Osteocyte (in vitro differentiated cells): ENCODE measurements at regions not wholly inside any gene's neighbourhood (a gene's known extent, or its start where the extent isn't known, plus 50 kb on each side); places are given as distances from the start of the nearest gene placed in this dataset.
A peak's percentile ranks its signal among the peaks of the same experiment; 100 is the strongest.

Experiments used
- DNase-seq: peaks from one replicate; pipeline ENCODE4 v3.0.0; 2021; ENCODE audit warnings: mixed read lengths; ENCODE audit not compliant: unreplicated experiment; ENCODE audit errors: extremely low spot score
- H3K27ac Mint-ChIP-seq: one replicate; pipeline ENCODE4 v1.8.0; 2021; ENCODE audit warnings: mild to moderate bottlenecking, mixed read lengths; ENCODE audit not compliant: unreplicated experiment
- H3K27me3 Mint-ChIP-seq: one replicate; pipeline ENCODE4 v1.8.0; 2021; ENCODE audit warnings: mixed read lengths; ENCODE audit not compliant: unreplicated experiment
- H3K36me3 Mint-ChIP-seq: one replicate; pipeline ENCODE4 v1.8.0; 2021; ENCODE audit warnings: mixed read lengths; ENCODE audit not compliant: unreplicated experiment
- H3K4me1 Mint-ChIP-seq: one replicate; pipeline ENCODE4 v1.8.0; 2021; ENCODE audit warnings: mixed read lengths; ENCODE audit not compliant: unreplicated experiment
- H3K4me3 Mint-ChIP-seq: one replicate; pipeline ENCODE4 v1.8.0; 2021; ENCODE audit warnings: mild to moderate bottlenecking, moderate library complexity, mixed read lengths; ENCODE audit not compliant: unreplicated experiment
- H3K9me3 Mint-ChIP-seq: one replicate; pipeline ENCODE4 v1.8.0; 2021; ENCODE audit warnings: mixed read lengths; ENCODE audit not compliant: unreplicated experiment
- TF ChIP-seq, protein P1 (sequence below): fragments of 200-600 bp; sonication (generic); IDR thresholded peaks from 2 replicates; pipeline ENCODE4 v1.5.0; 2021; ENCODE audit warnings: antibody characterized with exemption, mild to moderate bottlenecking, moderate library complexity

DNA sequence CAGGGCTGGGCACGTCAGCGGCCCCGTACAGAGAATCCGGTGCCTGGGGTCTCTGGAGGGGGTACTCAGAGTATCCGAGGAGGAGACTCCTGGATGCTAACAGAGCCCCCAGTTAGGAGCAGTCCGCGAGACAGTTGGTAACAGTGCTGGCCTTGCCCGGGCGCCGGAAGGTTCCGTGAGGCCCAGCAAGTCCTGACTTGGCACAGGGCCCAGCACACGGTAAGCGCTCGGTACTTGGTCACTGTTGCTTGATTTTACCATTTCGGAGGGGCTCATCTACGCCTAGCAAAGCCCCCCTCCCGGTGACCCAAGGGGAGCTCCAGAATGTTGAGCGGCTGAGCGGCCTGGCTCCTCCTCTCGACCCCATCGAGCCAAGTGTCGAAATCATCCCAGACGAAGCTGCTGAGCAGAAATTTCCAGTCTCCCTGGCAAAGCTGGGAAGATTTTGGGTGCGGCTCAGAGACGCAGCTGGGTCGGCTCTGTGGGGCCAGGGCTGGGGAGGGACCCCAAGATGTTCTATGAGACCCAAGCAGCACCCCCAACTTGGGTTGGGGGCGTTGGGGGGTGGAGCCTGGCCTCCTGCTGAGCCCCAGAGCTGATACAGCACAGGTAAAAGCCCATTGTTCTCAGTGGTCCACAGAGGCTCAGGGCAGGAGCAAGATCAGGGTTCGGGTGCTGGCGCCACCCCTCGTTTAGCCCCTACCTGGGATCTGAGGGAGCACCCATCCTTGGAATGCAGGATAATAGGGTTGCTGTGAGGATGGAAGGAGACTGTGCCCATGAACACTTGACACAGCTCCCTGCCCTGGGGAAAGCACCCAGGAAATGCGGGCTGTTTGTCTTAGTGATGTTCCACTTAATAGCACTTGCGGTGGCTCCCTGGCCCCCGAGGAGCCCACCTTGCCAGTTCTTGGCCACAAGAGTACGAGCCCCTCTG lies 137.2 kb downstream of the C9orf50 start:
- DNase-seq: peak; percentile 92
- TF ChIP-seq, protein P1, sequence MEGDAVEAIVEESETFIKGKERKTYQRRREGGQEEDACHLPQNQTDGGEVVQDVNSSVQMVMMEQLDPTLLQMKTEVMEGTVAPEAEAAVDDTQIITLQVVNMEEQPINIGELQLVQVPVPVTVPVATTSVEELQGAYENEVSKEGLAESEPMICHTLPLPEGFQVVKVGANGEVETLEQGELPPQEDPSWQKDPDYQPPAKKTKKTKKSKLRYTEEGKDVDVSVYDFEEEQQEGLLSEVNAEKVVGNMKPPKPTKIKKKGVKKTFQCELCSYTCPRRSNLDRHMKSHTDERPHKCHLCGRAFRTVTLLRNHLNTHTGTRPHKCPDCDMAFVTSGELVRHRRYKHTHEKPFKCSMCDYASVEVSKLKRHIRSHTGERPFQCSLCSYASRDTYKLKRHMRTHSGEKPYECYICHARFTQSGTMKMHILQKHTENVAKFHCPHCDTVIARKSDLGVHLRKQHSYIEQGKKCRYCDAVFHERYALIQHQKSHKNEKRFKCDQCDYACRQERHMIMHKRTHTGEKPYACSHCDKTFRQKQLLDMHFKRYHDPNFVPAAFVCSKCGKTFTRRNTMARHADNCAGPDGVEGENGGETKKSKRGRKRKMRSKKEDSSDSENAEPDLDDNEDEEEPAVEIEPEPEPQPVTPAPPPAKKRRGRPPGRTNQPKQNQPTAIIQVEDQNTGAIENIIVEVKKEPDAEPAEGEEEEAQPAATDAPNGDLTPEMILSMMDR: no peak
- Mint-ChIP-seq H3K9me3 (no peaks in the 10 kb centered on the region), H3K4me1 (peaks cover 89% of the 10 kb centered on the region), H3K36me3 (no peaks in the 10 kb centered on the region), H3K4me3 (peak overlapping the region; percentile 57), H3K27ac (peak overlapping the region; percentile 97), H3K27me3 (no peaks in the 10 kb centered on the region)

DNA sequence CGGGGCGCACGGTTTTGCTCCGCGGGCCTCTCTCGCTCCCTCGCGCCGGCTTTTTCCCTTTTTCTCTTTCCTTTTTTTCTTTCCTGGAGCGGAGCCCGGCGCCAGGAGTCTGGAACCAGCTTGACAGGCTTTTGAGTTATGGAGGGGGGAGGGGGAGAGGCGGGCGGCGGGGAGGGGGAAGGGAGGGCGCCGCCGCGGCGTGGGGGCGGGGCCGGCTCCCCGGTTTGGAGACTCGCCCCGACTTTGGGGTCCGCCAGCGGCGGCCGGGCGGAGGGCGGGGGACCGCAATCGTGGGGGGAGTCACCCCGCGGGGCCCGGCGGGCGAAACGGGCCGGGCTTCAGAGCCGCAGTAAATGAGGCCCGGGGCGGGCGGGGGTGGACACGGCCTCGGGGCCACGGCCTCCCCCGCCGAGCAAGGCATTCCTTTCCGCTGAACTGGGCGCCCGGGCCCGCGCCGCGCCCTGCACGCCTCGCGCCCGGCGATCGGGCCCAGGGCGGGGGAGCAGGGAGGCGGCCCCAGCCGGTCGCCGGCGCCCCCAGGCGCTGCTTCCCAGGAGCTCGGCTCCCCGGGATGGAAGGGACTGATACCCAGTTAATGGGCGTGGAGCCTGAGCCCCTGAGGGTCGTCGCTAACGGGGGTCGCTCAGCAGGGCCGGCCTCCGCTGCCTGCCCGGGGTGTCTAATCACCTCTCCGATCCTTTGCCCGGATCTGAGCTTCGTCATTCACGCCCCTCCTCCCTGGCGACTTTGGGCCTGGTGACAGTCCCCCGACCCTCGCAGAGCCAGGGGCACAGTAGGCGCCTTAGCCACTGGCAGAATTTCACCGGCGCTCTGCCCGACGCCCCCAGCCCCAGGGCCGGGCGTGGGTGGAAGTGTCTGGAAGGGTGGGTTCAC lies 138.1 kb downstream of the C9orf50 start:
- no peaks in the 10 kb centered on the region for H3K36me3 Mint-ChIP-seq
- no peaks in the 10 kb centered on the region for H3K9me3 Mint-ChIP-seq
- H3K4me1 Mint-ChIP-seq: peaks cover 87% of the 10 kb centered on the region
- peak overlapping the region; percentile 97 for H3K27ac Mint-ChIP-seq
- H3K4me3 Mint-ChIP-seq: peak overlapping the region; percentile 57
- peak; percentile 93 for DNase-seq
- TF ChIP-seq, protein P1: no peak
- no peaks in the 10 kb centered on the region for H3K27me3 Mint-ChIP-seq

DNA sequence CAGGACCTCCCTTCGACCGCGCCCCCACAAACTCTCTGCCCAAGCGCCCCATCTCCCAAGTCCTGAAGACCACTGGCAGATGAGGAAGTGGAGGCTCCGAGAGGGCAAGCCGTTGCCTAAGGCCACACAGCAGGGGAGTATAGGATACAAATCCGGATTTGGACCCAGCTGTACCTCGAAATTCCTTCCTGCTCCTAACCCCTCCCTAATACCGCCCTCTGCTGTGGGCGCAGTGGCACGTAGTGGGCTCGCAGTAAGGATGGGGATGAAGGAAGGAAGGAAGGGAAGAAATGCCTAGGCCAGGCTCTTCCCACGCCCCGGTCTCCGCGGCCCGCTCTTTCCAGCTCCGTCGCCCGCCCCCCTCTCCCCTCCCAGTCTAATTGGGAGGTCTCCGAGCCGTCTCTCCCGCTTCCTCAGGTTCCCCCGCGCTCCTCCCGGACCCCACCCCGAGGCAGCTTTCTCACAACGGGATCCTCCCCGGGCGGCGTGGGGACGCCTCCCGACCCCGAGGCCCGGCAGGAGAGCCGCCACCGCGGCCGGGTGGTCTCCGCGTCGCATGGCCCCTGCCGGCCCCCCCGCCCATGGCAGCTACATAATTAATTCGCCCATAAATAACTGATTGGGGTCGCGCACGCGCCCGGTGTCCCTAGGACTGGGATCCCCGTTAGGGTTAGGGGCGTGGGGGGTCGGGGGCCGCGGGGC lies 138.9 kb downstream of the C9orf50 start:
- Mint-ChIP-seq H3K4me3 (no peak overlapping the region), H3K27me3 (no peaks in the 10 kb centered on the region), H3K36me3 (no peaks in the 10 kb centered on the region), H3K4me1 (peaks cover 86% of the 10 kb centered on the region), H3K9me3 (no peaks in the 10 kb centered on the region), H3K27ac (peak overlapping the region; percentile 88)
- TF ChIP-seq, protein P1: peak; percentile 4
- DNase-seq: no peak

DNA sequence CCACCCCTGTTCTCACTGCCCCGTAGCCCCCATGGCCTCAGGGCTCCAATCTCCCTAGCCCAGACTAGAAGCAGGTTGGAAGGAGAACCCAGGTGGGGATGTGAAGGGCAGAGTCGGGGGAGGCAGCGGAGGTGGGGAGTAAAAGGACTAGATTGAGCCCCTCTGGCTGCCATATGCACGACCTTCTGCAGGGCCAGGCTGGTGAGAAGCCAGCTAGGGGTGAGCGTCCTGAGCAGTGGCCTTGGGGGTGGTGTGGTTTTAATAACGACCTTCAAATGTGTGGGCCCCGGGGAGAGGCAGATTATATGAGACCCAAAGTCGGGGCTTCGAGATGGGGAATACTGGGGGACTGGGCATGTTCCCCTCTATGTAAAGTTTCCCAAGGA lies 139.5 kb downstream of the C9orf50 start:
- H3K27me3 Mint-ChIP-seq: no peaks in the 10 kb centered on the region
- TF ChIP-seq, protein P1: no peak
- H3K27ac Mint-ChIP-seq: peak overlapping the region; percentile 88
- H3K4me3 Mint-ChIP-seq: no peak overlapping the region
- peaks cover 83% of the 10 kb centered on the region for H3K4me1 Mint-ChIP-seq
- no peak for DNase-seq
- no peaks in the 10 kb centered on the region for H3K36me3 Mint-ChIP-seq
- H3K9me3 Mint-ChIP-seq: no peaks in the 10 kb centered on the region
